MM.1S (cell line): ENCODE measurements at regions not wholly inside any gene's neighbourhood (a gene's known extent, or its start where the extent isn't known, plus 50 kb on each side); places are given as distances from the start of the nearest gene placed in this dataset.

Experiments
- EZH2 ChIP-seq: fragments of 300-600 bp; sonication (generic); optimal IDR thresholded peaks from 2 replicates; pipeline ENCODE3; 2017; ENCODE audit warnings: low read depth, mild to moderate bottlenecking, antibody characterized with exemption, low read length, mixed read lengths
- TF ChIP-seq, protein P1 (sequence below): fragments of 300-600 bp; sonication (generic); IDR thresholded peaks from 2 replicates; pipeline ENCODE4 v1.5.1; 2016; ENCODE audit warnings: antibody characterized with exemption, low read length, mixed read lengths

DNA sequence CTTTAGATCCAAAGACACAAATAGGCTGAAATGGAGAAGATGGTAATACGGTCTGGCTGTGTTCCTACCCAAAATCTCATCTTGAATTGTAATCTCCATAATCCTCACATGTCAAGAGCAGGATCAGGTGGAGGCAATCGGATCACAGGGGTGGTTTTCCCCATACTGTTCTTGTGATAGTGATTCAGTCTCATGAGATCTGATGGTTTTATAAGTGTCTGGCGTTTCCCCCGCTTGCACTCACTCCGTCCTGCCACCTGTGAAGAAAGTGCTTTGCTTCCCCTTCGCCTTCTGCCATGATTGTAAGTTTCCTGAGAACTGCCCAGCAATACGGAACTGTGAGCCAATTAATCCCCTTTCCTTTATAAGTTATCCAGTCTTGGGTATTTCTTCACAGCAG lies 1795.5 kb upstream of the FLRT2 start:
- TF ChIP-seq, protein P1, sequence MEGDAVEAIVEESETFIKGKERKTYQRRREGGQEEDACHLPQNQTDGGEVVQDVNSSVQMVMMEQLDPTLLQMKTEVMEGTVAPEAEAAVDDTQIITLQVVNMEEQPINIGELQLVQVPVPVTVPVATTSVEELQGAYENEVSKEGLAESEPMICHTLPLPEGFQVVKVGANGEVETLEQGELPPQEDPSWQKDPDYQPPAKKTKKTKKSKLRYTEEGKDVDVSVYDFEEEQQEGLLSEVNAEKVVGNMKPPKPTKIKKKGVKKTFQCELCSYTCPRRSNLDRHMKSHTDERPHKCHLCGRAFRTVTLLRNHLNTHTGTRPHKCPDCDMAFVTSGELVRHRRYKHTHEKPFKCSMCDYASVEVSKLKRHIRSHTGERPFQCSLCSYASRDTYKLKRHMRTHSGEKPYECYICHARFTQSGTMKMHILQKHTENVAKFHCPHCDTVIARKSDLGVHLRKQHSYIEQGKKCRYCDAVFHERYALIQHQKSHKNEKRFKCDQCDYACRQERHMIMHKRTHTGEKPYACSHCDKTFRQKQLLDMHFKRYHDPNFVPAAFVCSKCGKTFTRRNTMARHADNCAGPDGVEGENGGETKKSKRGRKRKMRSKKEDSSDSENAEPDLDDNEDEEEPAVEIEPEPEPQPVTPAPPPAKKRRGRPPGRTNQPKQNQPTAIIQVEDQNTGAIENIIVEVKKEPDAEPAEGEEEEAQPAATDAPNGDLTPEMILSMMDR: no peak
- TF ChIP-seq EZH2: no peak
